ENCODE measurements at regions not wholly inside any gene's neighbourhood (a gene's known extent, or its start where the extent isn't known, plus 50 kb on each side); places are given as distances from the start of the nearest gene placed in this dataset.

DNA sequence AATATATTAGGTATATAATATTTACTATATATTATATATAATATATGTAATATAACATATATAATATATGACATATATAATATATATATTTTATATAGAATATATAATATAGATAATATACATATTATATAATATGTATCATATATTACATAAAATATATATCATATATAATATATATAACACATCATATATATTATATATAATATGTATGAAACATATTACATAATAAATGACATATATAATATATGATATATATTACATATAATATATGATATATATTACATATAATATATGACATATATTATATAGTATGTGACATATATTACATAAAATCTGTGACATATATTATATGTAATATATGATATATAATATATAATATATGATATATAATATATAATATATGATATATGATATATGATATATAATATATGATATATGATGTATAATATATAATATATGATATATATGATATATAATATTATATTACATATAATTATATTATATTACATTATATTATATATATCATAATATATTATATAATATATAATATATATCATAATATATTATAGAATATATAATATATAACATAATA is 119.5 kb upstream of the RIMBP3 start:
- no peak for DNase-seq

GRCh38 chr22:18730410-18730809 is 118.7 kb upstream of the RIMBP3 start:
- DNase-seq, result peak; percentile 46
